HG03469 (cell line): ENCODE measurements at regions not wholly inside any gene's neighbourhood (a gene's known extent, or its start where the extent isn't known, plus 50 kb on each side); places are given as distances from the start of the nearest gene placed in this dataset.

Experiments used
- ATAC-seq: cut with Tn5 transposase; IDR thresholded peaks from one replicate; pipeline ENCODE4 v1.9.1; 2021; ENCODE audit warnings: mild to moderate bottlenecking, moderate library complexity, moderate number of reproducible peaks; ENCODE audit not compliant: unreplicated experiment

DNA sequence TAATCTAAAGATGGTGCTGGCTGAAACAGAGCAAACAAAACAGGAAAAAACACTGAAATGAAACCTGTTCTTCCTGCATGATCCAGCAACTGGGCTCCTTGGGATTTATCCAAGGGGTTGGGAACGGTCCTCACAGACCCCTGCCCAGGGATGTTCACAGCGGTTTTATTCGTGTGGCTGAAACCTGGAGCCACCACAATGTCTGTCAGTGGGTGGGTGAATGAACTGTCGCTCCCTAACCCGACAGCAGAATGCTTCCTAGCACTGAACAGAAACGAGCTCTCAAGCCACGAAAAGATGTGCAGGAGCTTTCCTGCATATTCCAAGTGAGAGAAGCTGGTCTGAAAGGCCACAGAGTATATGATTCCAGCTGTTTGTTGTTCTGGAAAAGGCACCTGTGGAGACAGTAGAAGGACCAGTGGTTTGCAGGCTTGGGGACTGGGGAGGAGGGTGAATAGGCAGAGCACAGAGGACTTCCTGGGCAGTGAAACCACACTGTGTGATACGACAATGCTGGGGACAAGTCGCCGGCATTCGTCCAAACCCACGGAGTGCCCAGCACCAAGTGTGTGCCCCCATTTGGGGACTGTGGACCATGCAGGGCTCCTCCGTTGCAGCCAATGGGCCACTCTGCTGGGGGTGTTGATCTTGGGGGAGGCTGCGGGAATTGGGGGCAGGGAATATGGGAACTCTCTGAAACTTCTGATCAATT is 73.9 kb downstream of the TEX29 start:
- ATAC-seq: no peak

DNA sequence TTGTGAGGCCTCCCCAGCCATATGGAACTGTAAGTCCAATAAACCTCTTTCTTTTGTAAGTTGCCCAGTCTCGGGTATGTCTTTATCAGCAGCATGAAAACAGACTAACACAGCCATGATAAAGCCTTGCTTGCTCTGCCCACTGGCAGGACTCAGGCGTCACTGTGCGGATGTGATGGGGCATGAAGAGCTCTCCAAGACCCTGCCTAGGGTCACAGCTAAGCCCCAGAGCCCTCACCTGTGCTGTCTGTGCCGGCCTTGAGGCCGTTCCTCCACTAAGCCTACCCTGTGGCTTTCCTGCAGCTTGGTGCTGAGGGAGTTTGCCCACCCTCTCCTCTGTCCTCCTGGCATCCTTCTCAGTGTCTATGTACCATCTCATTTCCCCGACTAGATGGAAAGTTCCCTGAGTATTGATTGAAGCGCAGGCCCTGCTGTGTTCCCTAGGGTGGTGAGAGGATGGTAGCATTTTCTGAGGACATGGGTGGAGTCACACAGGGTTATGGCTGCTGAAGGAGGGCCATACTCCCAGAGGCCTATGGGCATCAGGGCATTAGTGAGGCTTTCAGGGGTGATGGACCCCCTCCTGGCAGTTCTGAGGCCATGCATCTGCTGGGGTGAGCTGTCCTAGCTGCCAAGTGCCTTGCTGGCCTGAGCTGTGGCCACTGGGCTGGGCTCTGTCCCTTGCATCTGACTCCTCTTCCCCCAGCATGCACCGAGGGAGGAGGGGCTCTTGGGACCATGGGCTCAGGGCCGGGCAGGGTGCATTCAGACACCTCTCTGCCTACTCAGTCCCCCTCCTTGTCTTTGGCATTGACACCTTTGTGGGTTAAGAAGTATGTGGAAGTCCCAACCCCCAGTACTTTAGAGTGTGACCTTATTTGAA is 75.3 kb downstream of the TEX29 start:
- no peak for ATAC-seq

GRCh38 chr13:111396457-111396856 is 76.0 kb downstream of the TEX29 start:
- no peak for ATAC-seq

DNA sequence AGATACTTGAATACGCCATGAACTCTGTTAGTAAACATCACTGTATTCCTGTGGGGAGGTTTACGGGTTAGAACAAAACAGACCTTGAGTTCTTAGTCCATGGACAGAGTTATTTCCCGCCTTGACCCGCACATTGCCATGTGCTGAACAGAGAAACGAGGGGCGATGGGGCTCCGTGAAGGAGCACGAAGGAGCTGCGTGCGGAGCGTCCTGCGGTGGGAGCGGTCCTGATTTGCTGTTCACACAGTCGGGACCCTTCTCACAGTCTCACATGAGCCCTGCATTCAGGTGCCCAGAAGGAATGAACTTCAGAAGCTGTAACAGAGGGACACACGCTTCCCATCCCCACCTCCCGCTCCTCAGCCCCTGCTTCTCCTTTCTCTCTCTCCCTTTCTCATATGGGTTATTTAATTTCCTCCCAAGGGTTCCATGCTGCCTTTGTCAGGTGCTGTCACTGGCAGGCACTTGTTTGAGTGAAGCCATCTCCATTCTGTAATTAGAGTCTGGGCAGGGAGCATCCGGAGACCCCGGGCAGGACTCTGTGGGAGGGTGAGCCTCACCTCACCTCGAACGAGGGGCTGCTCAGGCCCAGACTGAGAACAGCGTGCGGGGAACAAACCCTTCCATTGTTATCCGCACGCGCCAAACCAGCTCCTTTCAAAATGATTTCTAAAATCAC is 76.9 kb downstream of the TEX29 start:
- no peak for ATAC-seq

GRCh38 chr13:111398196-111398595 is 77.8 kb downstream of the TEX29 start:
- ATAC-seq: no peak

- ATAC-seq: no peak
Observed at GRCh38 chr13:111398715-111399299, 78.4 kb downstream of the TEX29 start.

DNA sequence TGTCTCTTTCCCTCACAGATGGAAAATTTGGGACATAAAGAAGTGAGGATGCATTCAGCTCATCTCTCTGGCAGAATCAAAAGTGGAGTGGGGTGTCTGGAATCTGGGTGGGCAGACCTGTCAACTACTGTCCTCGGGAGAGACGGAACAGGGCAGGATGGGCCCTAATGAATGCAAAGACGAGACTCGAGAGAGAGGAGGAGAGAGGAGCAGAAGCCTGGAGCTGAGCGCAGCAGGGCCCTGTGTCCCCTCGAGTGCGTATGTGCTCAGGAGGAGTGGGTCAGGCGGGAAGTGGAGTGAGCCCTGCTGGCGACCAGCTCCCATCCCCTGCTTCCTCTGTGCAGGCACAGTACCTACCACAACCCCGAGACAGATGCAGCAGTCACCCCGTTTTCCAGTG is 78.9 kb downstream of the TEX29 start:
- ATAC-seq: no peak

DNA sequence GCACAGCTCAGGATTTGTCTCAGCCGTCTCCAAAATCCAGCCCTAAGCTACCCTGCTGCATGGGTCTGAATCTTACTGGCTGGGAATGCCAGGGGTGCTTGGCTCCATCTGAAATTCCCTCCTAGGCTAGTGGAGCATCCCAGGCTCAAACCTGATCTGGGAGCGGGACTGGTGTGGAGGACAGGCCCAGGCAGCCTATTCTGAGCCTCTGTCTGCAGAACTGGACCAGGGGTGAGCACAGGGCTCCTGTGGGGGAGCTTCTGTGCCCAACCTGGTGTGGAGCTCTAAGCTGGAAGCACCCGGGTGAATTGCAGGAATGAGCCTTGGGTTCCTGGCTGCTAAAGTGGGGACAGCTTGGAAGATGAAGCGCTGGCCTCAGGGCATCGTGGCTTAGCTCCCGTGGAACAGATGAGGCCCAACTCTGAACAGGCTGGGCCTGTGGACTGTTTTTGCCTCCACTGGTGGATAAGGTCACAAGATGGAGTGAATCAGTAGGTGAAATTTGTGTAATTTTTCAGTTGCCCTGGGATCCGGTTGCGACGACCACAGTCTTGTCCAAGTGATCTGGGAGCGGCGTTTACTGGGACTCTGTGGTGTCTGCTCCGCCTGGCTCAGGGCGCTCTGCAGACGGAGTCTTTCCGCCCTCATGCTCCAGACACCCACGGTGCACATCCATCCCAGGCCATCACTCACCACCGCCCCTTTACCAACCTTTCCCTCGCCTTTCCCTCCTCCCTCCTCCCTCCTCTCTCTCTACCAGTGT is 79.5 kb downstream of the TEX29 start:
- ATAC-seq: no peak

- ATAC-seq: no peak
Observed at GRCh38 chr13:111401151-111401550, 80.7 kb downstream of the TEX29 start.

- ATAC-seq: no peak
Observed at GRCh38 chr13:111401755-111402154, 81.3 kb downstream of the TEX29 start.

- no peak for ATAC-seq
Observed at GRCh38 chr13:111402441-111402840, 82.0 kb downstream of the TEX29 start.

DNA sequence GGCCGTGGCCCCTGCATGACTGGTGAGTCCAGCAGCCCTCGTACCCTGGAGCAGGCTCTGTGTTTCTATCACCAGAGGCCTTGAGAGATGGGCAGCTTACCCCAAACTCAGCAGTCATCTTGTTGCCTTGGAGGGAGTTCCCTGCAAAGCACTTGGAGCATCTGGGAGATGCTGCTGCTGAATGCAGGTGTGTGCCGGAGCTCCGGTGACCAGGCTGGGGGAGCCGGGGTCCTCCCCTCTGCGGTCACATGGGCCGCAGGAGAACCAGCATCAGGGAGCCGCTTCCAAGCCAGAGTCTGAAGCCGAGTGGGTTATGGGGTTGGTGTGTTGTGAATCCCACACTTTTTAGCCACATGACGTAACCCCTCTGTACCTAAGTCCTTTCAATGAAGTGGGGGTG is 82.8 kb downstream of the TEX29 start:
- no peak for ATAC-seq

GRCh38 chr13:111404746-111405145 is 84.3 kb downstream of the TEX29 start:
- no peak for ATAC-seq

DNA sequence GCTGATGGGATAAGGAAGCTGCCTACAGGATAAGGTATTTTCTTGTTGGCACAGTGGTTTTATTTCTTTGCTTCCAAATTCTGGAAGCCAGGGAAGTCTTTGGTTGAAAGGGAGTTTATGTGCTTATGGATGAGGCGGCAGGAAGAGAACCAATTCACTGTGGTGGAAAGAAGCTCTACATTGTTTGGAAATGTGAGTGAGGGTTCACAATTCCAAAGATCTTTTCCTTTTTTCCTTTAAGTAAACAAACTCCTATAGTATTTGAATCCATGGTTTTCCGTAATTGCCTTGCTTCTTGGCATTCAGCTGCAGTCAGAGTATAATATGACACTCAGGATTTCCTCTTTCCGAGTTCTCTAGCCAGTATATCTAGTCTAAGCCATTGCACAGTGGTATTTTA is 86.2 kb downstream of the TEX29 start:
- ATAC-seq: no peak

- ATAC-seq: no peak
Observed at GRCh38 chr13:111407381-111408131, 87.1 kb downstream of the TEX29 start.

GRCh38 chr13:111409413-111409812 is 89.0 kb downstream of the TEX29 start:
- no peak for ATAC-seq

GRCh38 chr13:111410232-111411021 is 90.0 kb downstream of the TEX29 start:
- ATAC-seq: no peak

DNA sequence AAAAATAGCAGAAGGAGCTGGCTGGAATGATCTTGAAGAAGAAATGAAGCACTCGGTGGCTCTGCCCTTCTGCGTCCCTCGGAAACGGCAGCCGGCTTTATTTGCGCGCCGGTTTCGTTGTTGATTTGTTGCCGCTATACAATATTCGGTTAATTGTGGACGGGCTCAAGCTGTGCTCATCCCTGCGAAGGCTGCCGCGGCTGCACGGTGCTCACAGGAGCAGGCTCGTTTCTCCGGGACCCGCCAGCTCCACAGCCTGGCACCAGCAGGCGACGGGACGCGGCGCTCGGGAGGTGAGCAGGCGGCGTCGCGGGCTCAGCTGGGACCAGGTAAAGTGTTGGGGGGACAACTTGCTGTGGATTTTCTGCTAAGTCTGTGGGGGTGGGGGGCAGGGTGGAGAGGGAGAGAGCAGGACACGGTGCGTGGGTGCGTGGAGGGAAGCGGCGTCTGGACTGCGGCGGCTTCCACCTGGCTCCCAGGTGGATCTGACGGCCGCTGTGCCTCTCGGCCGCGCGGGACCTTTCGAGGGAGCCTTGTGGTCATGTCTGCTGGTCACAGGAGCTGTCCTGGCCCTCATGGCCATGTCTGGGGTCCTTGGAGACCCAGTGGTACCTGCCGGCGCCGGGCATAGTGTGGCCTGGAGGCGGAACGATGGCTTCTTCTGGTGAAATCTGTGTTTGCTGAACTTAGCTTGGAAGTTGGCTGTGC is 90.9 kb downstream of the TEX29 start:
- ATAC-seq: no peak
